HFF-Myc (cell line): ENCODE measurements at regions not wholly inside any gene's neighbourhood (a gene's known extent, or its start where the extent isn't known, plus 50 kb on each side); places are given as distances from the start of the nearest gene placed in this dataset.

ENCODE experiments used
- DNase-seq: peaks from one replicate; pipeline ENCODE4 v3.0.0-alpha.2; 2011; ENCODE audit warnings: low read depth; ENCODE audit errors: extremely low read depth
- H3K4me3 ChIP-seq: replicated peaks from 2 replicates; pipeline ENCODE4 v1.5.1; 2011; ENCODE audit warnings: low read depth, mild to moderate bottlenecking, control low read depth, low read length
- TF ChIP-seq, protein P1 (sequence below): IDR thresholded peaks from 2 replicates; pipeline ENCODE4 v1.5.1; 2012; ENCODE audit warnings: mild to moderate bottlenecking, low read depth, low read length, control low read depth; ENCODE audit errors: missing control alignments

DNA sequence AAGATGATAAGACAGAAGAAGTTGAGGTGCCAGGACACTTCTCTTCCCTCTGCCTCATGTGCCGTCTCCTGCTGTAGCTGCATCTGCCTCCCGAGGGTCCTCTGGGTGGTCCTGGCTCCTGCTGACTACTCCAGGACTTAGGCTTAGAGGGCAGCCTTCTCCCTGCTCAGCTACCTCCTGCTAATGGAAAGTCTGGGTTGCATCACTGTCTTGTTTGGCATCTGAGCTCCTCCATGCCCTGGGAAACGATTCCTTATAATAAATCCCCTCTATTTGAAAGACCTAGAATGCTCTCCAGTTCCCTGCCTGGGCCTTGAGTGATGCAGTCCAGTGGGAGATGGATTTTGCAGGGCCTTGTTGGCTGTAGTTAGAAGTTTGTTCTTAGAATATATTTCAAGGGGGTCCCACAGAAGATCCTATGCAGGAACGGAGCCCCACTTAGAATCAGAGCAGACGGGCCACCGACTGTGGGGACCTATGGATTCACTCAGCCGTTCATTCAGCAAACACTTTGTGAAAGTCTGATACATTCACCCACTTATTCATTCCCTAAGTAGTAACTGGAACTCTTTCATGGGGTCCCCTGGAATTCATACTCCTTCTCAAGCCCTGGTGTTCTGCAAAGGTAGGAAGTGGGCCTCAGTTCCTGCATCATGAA lies 269.8 kb upstream of the HDAC4 start:
- no peak overlapping the region for H3K4me3 ChIP-seq
- TF ChIP-seq, protein P1, sequence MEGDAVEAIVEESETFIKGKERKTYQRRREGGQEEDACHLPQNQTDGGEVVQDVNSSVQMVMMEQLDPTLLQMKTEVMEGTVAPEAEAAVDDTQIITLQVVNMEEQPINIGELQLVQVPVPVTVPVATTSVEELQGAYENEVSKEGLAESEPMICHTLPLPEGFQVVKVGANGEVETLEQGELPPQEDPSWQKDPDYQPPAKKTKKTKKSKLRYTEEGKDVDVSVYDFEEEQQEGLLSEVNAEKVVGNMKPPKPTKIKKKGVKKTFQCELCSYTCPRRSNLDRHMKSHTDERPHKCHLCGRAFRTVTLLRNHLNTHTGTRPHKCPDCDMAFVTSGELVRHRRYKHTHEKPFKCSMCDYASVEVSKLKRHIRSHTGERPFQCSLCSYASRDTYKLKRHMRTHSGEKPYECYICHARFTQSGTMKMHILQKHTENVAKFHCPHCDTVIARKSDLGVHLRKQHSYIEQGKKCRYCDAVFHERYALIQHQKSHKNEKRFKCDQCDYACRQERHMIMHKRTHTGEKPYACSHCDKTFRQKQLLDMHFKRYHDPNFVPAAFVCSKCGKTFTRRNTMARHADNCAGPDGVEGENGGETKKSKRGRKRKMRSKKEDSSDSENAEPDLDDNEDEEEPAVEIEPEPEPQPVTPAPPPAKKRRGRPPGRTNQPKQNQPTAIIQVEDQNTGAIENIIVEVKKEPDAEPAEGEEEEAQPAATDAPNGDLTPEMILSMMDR: no peak
- no peak for DNase-seq

DNA sequence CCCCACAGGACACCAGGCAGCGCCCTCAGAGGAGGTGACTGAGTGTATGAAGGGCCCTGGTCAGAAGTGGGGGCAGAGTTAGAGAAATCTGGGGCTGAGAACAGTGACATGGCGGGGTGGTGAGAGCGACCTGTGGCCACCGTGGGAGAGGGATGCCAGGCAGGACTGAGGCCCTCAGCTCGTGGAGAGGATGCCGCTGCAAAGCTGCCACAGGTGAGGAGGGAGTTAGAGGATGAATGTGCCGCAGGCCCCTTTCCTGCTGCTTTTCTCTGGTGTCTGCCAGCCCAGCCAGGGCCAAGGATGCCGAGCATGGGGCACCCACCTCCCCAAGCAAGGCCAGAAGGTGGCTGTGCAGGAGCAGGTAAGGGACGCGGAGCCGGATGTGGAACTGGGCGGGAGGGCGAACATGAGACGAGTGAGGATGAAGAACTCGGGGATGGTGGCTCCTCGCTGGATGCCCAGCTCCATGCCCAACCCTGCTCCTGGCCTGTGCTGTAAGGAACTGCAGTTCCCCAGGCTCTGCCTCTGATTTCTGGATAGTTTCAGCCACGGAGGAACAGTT lies 269.2 kb upstream of the HDAC4 start:
- no peak overlapping the region for H3K4me3 ChIP-seq
- no peak for DNase-seq
- TF ChIP-seq, protein P1: no peak

DNA sequence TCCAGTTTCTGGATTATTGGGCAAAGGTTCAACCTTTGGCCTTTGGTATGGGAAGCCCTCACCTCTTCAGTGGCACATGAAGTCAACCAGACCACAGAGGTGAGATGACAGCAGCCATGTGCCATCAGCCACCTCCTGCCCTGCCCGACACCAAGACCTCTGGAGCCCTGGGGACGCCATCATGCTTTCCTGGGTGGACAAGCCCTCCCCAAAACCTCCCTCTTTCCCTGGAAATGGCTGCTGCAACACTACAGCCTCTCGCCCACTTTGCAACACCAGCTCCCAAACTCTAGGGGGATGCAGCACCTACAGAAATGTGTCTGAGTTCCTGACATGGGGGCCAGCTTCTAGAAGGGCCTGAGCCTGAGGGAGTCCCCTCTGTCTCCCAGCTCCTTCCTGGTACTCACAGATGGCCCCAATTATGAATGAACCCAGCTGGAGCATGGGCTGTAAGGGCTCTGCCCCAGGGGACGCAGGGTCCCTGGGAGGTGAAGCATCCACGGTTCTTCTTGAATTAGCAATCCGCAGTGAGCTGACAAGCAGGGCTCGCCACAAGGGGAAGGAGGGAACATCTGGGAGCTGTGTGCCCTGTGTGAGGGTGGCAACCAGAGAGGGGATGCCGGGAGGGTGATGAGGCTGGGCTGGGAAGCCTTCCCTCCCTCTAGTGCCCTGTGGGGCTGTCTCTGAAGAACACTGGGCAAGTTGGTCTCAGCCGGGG lies 268.5 kb upstream of the HDAC4 start:
- H3K4me3 ChIP-seq: no peak overlapping the region
- no peak for DNase-seq
- TF ChIP-seq, protein P1: no peak

DNA sequence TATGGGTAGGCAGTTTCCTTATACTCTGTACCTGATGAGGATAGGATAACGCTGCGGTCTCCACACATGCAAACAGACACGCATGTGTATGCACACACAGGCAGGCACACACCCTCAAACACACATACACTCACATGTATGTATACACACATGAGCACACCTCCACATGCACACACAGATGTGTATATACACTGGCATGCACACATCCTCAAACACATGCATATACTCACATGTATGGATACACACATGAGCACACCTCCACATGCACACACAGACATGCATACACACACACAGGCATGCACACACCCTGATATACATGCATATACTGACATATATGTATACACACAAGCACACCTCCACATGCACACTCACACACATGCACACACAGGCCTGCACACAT lies 267.8 kb upstream of the HDAC4 start:
- no peak overlapping the region for H3K4me3 ChIP-seq
- no peak for DNase-seq
- TF ChIP-seq, protein P1: no peak

DNA sequence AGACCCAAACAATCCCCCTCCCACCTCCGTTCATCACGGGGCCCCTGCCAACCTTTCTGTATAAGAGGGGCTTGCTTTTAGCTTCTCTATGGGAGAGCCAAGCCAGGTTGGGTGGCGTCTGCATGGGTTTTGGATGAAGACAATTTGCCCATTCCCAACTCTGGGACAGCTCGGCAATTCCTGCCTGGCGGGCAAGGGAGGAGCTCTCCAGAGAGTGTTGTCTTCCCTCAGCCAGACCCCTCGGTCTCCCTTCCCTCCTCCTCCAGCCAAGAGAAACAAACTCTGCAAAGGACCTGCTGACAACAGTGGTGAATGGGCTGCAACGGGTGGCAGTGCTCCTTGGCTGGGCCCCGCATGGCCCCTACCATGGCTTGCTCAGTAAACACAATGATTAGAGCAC lies 267.2 kb upstream of the HDAC4 start:
- TF ChIP-seq, protein P1: no peak
- H3K4me3 ChIP-seq: no peak overlapping the region
- no peak for DNase-seq

DNA sequence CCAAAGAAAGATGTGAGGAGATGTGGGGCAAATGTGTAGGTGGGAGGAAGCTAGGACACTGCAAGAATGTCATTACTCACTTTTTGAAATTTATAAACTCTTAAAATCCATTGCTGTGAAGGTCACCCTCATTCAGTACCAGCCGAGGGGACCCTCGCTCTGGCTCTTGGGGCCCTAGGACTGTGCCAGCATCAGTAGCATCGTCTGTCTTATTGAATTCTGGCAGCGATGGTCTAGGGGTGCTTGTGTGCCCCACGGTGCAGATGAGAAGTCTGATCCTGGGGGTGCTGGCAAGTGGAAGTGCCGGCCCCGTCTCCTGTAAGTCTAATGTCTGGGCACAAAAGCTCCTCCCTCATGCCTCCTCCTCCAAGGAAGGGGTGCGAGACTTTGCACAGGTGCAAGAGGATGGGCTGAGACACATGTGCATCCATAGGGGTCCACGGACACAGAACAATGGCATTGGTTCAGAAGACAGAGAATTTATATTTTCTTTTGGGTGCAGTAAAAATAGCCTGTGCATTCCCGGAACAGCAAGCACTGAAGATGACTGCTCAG lies 266.7 kb upstream of the HDAC4 start:
- H3K4me3 ChIP-seq: no peak overlapping the region
- no peak for DNase-seq
- TF ChIP-seq, protein P1: no peak
